Smooth muscle cell (in vitro differentiated cells): ENCODE measurements at regions not wholly inside any gene's neighbourhood (a gene's known extent, or its start where the extent isn't known, plus 50 kb on each side); places are given as distances from the start of the nearest gene placed in this dataset.

ENCODE experiments used
- DNase-seq: peaks from one replicate; lab custom pipeline; 2025; ENCODE audit not compliant: unreplicated experiment; lab: John Stamatoyannopoulos, UW
- H2AFZ ChIP-seq: fragments of 200-600 bp; sonication (generic); 2 replicates; pipeline ENCODE4 v1.6.0; 2016; ENCODE audit warnings: antibody characterized with exemption, low read depth, mild to moderate bottlenecking
- H3F3A ChIP-seq: fragments of 200-600 bp; sonication (generic); 2 replicates; pipeline ENCODE4 v1.6.0; 2017; ENCODE audit warnings: antibody characterized with exemption, low read depth
- H3K27ac ChIP-seq: fragments of 200-600 bp; sonication (generic); 2 replicates; pipeline ENCODE4 v1.5.1; 2016; ENCODE audit warnings: low read depth, mild to moderate bottlenecking
- H3K27me3 ChIP-seq: fragments of 200-600 bp; sonication (generic); 2 replicates; pipeline ENCODE4 v1.6.1; 2016; ENCODE audit warnings: low read depth, mild to moderate bottlenecking
- H3K36me3 ChIP-seq: fragments of 200-600 bp; sonication (generic); 2 replicates; pipeline ENCODE4 v1.5.1; 2016; ENCODE audit warnings: low read depth
- H3K4me1 ChIP-seq: fragments of 200-600 bp; sonication (generic); 2 replicates; pipeline ENCODE4 v1.5.1; 2016; ENCODE audit warnings: low read depth
- H3K4me2 ChIP-seq: fragments of 200-600 bp; sonication (generic); 2 replicates; pipeline ENCODE4 v1.6.0; 2016; ENCODE audit warnings: mild to moderate bottlenecking
- H3K4me3 ChIP-seq: fragments of 200-600 bp; sonication (generic); 2 replicates; pipeline ENCODE4 v1.5.1; 2016; ENCODE audit warnings: mild to moderate bottlenecking
- H3K79me2 ChIP-seq: fragments of 200-600 bp; sonication (generic); 2 replicates; pipeline ENCODE4 v1.6.0; 2016; ENCODE audit warnings: low read depth, mild to moderate bottlenecking
- H3K9ac ChIP-seq: fragments of 200-600 bp; sonication (generic); 2 replicates; pipeline ENCODE4 v1.6.0; 2016; ENCODE audit warnings: low read depth
- H3K9me3 ChIP-seq: fragments of 200-600 bp; sonication (generic); replicated peaks from 2 replicates; pipeline ENCODE4 v1.5.1; 2016; ENCODE audit warnings: low read depth
- H4K20me1 ChIP-seq: fragments of 200-600 bp; sonication (generic); 2 replicates; pipeline ENCODE4 v1.6.0; 2016; ENCODE audit warnings: low read depth
- WGBS: methylation state at CpG from one replicate; pipeline ENCODE4 v1.1.7; 2016; ENCODE audit warnings: low lambda C conversion rate; 5-methylcytosine and 5-hydroxymethylcytosine counted together
- TF ChIP-seq, protein P1 (sequence below): fragments of 200-600 bp; sonication (generic); IDR thresholded peaks from 2 replicates; pipeline ENCODE4 v1.5.1; 2017; ENCODE audit warnings: borderline replicate concordance, mild to moderate bottlenecking, antibody characterized with exemption; ENCODE audit not compliant: insufficient read depth, poor library complexity, severe bottlenecking

DNA sequence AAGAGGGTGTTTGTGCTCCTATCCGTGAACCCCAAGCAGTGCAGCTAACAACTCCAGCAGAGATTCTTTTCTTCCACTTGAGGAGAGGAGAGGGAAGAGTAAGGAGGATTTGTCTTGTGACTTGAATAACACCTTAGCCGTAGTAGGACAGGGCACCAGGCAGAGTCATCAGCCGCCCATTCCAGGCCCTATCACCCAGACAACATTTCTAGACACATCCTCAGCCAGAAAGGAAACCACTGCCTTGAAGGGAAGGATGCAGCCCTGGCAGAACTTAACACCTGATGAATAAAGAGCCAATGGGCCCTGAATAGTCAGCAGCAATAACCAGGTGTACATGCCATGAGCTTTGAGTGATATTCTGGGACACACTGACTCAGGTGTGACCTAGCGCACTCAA, 1013.0 kb upstream of the COX7C start:
- Histone ChIP-seq H2AFZ (no peak overlapping the region), H4K20me1 (no peaks in the 10 kb centered on the region), H3K9ac (no peak overlapping the region), H3K27ac (no peak overlapping the region), H3F3A (no peaks in the 10 kb centered on the region), H3K36me3 (no peaks in the 10 kb centered on the region), H3K4me2 (no peak overlapping the region), H3K27me3 (no peaks in the 10 kb centered on the region), H3K4me3 (no peak overlapping the region), H3K4me1 (no peaks in the 10 kb centered on the region), H3K9me3 (no peaks in the 10 kb centered on the region), H3K79me2 (no peaks in the 10 kb centered on the region)
- WGBS, result 93% methylated on average over 4 of the region's 4 CpGs
- DNase-seq, result no peak
- TF ChIP-seq, protein P1, sequence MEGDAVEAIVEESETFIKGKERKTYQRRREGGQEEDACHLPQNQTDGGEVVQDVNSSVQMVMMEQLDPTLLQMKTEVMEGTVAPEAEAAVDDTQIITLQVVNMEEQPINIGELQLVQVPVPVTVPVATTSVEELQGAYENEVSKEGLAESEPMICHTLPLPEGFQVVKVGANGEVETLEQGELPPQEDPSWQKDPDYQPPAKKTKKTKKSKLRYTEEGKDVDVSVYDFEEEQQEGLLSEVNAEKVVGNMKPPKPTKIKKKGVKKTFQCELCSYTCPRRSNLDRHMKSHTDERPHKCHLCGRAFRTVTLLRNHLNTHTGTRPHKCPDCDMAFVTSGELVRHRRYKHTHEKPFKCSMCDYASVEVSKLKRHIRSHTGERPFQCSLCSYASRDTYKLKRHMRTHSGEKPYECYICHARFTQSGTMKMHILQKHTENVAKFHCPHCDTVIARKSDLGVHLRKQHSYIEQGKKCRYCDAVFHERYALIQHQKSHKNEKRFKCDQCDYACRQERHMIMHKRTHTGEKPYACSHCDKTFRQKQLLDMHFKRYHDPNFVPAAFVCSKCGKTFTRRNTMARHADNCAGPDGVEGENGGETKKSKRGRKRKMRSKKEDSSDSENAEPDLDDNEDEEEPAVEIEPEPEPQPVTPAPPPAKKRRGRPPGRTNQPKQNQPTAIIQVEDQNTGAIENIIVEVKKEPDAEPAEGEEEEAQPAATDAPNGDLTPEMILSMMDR, result no peak

DNA sequence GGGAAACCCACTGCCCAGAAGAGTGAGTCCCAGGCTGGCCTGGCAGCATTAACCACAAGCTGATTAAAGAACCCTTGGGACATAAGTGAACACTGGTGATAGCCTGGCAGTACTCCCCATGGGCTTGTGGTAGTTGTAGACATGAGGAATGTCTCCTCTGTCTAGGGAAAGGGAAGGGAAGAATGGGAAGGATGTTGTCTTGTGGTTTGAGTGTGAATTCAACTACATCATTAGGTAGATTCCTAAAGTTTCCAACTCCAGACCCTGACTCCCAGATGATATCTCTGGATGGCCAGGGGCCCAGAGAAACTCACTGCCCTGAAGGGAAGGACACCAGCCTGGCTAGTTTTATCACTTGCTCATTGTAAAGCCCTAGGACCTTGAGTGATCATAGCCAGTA, 1012.4 kb upstream of the COX7C start:
- Histone ChIP-seq H3K4me3 (no peak overlapping the region), H3K9me3 (no peaks in the 10 kb centered on the region), H3K9ac (no peak overlapping the region), H3K36me3 (no peaks in the 10 kb centered on the region), H3K27me3 (no peaks in the 10 kb centered on the region), H3K79me2 (no peaks in the 10 kb centered on the region), H4K20me1 (no peaks in the 10 kb centered on the region), H3K4me1 (no peaks in the 10 kb centered on the region), H2AFZ (no peak overlapping the region), H3F3A (no peaks in the 10 kb centered on the region), H3K27ac (no peak overlapping the region), H3K4me2 (no peak overlapping the region)
- DNase-seq, result no peak
- TF ChIP-seq, protein P1, result no peak

DNA sequence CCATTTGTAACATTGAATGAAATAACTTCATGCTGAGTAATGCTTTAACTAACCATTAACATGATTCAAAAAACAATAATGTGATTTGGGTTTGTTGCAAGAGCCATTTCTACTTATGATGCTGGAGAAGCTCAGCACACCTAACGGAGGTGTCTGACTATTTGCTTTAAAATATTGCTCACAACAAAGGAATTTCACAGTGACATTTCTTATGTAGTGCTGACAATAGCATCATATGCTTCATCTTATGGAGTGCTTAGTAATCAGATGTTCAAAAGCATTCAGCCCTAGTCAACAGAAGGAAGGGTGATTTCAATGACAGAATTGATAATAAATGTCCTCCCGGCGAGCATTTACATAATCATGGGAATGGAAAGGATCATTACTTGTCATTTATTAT, 1003.3 kb upstream of the COX7C start:
- DNase-seq, result no peak
- Histone ChIP-seq H3K79me2 (no peaks in the 10 kb centered on the region), H3K27me3 (no peaks in the 10 kb centered on the region), H3K27ac (no peak overlapping the region), H3K4me1 (no peaks in the 10 kb centered on the region), H3K36me3 (no peaks in the 10 kb centered on the region), H4K20me1 (no peaks in the 10 kb centered on the region), H3K9ac (no peak overlapping the region), H2AFZ (no peak overlapping the region), H3K9me3 (no peaks in the 10 kb centered on the region), H3F3A (no peaks in the 10 kb centered on the region), H3K4me3 (no peak overlapping the region), H3K4me2 (no peak overlapping the region)
- TF ChIP-seq, protein P1, result no peak
- 83% methylated on average over 3 of the region's 3 CpGs for WGBS

DNA sequence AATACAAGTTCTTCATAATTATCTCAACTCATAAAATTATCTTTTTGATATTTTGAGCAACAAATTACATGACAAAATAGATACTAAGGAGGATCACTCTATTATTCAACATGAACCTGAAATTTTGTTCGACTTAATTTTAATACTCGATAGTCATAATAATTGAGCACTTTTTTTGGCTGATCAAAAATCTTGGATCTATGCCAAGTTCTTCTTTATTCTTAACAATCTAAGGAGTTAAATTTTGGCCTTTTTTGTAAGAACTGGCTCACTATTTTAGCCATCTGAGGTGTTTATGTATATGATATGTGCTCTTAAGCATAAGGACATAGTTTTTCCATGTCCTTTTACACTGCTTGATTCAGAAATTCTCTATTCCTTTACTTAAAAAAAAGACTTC, 996.1 kb upstream of the COX7C start:
- Histone ChIP-seq H3K4me1 (no peaks in the 10 kb centered on the region), H3K9me3 (no peaks in the 10 kb centered on the region), H2AFZ (no peak overlapping the region), H3K36me3 (no peaks in the 10 kb centered on the region), H3K4me3 (no peak overlapping the region), H4K20me1 (no peaks in the 10 kb centered on the region), H3K9ac (no peak overlapping the region), H3F3A (no peaks in the 10 kb centered on the region), H3K27ac (no peak overlapping the region), H3K4me2 (no peak overlapping the region), H3K27me3 (no peaks in the 10 kb centered on the region), H3K79me2 (no peaks in the 10 kb centered on the region)
- TF ChIP-seq, protein P1, result no peak
- DNase-seq, result no peak
- WGBS, result 99% methylated on average over 2 of the region's 2 CpGs
